ENCODE measurements at regions not wholly inside any gene's neighbourhood (a gene's known extent, or its start where the extent isn't known, plus 50 kb on each side); places are given as distances from the start of the nearest gene placed in this dataset.

DNA sequence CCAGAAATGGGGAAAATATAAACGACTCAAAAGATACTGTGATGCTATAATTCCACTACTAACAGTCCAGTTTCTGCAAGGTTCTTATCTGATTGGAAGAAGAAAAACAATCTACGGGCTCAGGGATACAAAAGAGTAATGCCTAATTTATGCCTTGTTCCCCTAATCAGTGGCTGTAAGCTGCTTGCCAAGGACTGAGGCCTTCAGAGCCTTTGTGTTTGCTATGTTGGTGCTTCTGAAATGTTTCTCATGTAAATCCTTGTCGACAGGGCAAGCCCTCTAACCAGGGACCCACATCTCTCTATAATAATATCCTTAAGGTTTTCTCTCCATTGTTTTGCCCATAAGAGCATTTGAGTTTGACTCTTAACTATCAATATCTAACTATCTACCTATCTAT is 89.7 kb upstream of the CLDN10 start:
- TF ChIP-seq, protein P1, sequence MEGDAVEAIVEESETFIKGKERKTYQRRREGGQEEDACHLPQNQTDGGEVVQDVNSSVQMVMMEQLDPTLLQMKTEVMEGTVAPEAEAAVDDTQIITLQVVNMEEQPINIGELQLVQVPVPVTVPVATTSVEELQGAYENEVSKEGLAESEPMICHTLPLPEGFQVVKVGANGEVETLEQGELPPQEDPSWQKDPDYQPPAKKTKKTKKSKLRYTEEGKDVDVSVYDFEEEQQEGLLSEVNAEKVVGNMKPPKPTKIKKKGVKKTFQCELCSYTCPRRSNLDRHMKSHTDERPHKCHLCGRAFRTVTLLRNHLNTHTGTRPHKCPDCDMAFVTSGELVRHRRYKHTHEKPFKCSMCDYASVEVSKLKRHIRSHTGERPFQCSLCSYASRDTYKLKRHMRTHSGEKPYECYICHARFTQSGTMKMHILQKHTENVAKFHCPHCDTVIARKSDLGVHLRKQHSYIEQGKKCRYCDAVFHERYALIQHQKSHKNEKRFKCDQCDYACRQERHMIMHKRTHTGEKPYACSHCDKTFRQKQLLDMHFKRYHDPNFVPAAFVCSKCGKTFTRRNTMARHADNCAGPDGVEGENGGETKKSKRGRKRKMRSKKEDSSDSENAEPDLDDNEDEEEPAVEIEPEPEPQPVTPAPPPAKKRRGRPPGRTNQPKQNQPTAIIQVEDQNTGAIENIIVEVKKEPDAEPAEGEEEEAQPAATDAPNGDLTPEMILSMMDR (conservative IDR thresholded peaks at IDR 0.05 in 1 of 2, IDR thresholded peaks at IDR 0.05 in 1 of 2; ENCODE audit: low read depth in 1 of 2, low read length in 2 of 2): no peak
- TF ChIP-seq EZH2 (IDR thresholded peaks at IDR 0.05; ENCODE audit: low read length, missing control alignments): no peak
